Keratinocyte (primary cell): ENCODE measurements at regions not wholly inside any gene's neighbourhood (a gene's known extent, or its start where the extent isn't known, plus 50 kb on each side); places are given as distances from the start of the nearest gene placed in this dataset.

Source experiments
- DNase-seq: peaks from one replicate; pipeline ENCODE4 v3.0.0-alpha.2; 2011; ENCODE audit warnings: low read depth, missing footprints, low spot score
- FAIRE-seq: peaks from 2 replicates; lab custom pipeline; 2011; peaks lifted over from hg19 to GRCh38; lab: Jason Lieb, UNC
- H2AFZ ChIP-seq: 2 replicates; pipeline ENCODE4 v1.6.0; 2012; ENCODE audit warnings: low read length, control low read depth, inconsistent platforms; ENCODE audit not compliant: control insufficient read depth
- H3K27ac ChIP-seq: 2 replicates; pipeline ENCODE4 v1.5.1; 2011; ENCODE audit warnings: low read length; ENCODE audit not compliant: control insufficient read depth, insufficient read depth
- H3K27me3 ChIP-seq: 3 replicates; pipeline ENCODE4 v1.6.0; 2011; ENCODE audit warnings: low read length; ENCODE audit not compliant: control insufficient read depth, insufficient read depth; ENCODE audit errors: extremely low read depth
- H3K36me3 ChIP-seq, 2 experiments: 2 replicates in 1 of 2; 3 replicates in 1 of 2; pipeline ENCODE4 v1.5.1; 2011; ENCODE audit warnings: low read length in 2 of 2, mild to moderate bottlenecking in 1 of 2; ENCODE audit not compliant: control insufficient read depth in 2 of 2, insufficient read depth in 2 of 2; ENCODE audit errors: extremely low read depth in 1 of 2
- H3K4me1 ChIP-seq: 3 replicates; pipeline ENCODE4 v1.5.1; 2011; ENCODE audit warnings: low read length; ENCODE audit not compliant: control insufficient read depth, insufficient read depth; ENCODE audit errors: extremely low read depth
- H3K4me2 ChIP-seq: 3 replicates; pipeline ENCODE4 v1.6.0; 2011; ENCODE audit warnings: low read depth, low read length; ENCODE audit not compliant: control insufficient read depth, insufficient read depth; ENCODE audit errors: extremely low read depth
- H3K4me3 ChIP-seq, 3 experiments: fragments of 200-600 bp in 1 of 3; sonication (generic) in 1 of 3; 2 replicates in 2 of 3; 3 replicates in 1 of 3; pipeline ENCODE4 v1.5.1; 2011 to 2016; ENCODE audit warnings: low read length in 3 of 3, mild to moderate bottlenecking in 3 of 3, control low read depth in 2 of 3, inconsistent platforms in 1 of 3, low read depth in 1 of 3, mixed read lengths in 1 of 3, mixed run types in 1 of 3, moderate library complexity in 1 of 3; ENCODE audit not compliant: control insufficient read depth in 2 of 3, insufficient read depth in 2 of 3; ENCODE audit errors: extremely low read depth in 1 of 3
- H3K79me2 ChIP-seq: 2 replicates; pipeline ENCODE4 v1.6.0; 2012; ENCODE audit warnings: low read length; ENCODE audit not compliant: control insufficient read depth, insufficient read depth
- H3K9ac ChIP-seq: 3 replicates; pipeline ENCODE4 v1.6.0; 2011; ENCODE audit warnings: low read length; ENCODE audit not compliant: control insufficient read depth, insufficient read depth; ENCODE audit errors: extremely low read depth
- H3K9me1 ChIP-seq: 3 replicates; pipeline ENCODE4 v1.6.0; 2011; ENCODE audit warnings: low read length; ENCODE audit not compliant: control insufficient read depth, insufficient read depth; ENCODE audit errors: extremely low read depth
- H3K9me3 ChIP-seq: 2 replicates; pipeline ENCODE4 v1.5.1; 2012; ENCODE audit warnings: low read depth, low read length; ENCODE audit not compliant: control insufficient read depth
- H4K20me1 ChIP-seq: 3 replicates; pipeline ENCODE4 v1.6.0; 2011; ENCODE audit warnings: low read length; ENCODE audit not compliant: control insufficient read depth, insufficient read depth; ENCODE audit errors: extremely low read depth
- EZH2 ChIP-seq: IDR thresholded peaks from one replicate; pipeline ENCODE4 v1.6.1; 2012; ENCODE audit warnings: inconsistent platforms, mild to moderate bottlenecking, low read length, moderate library complexity
- dilution Hi-C: fragments of 300-500 bp; cut with MboI; formaldehyde crosslinking; loops from one replicate; pipeline ENCODE4 v1.7.0; 2020; ENCODE audit warnings: low sequenced_read_pairs; ENCODE audit not compliant: extremely low pct_ligation_motif_present
- TF ChIP-seq, protein P1 (sequence below), 3 experiments: IDR thresholded peaks in 1 of 3; conservative IDR thresholded peaks in 1 of 3; optimal IDR thresholded peaks in 1 of 3; 2 replicates in 2 of 3; 3 replicates in 1 of 3; pipeline versions ENCODE3 to v1.5.1; 2011; ENCODE audit warnings: low read length in 3 of 3, mild to moderate bottlenecking in 3 of 3, moderate library complexity in 2 of 3, control low read depth in 1 of 3, inconsistent platforms in 1 of 3; ENCODE audit not compliant: insufficient read depth in 2 of 3; ENCODE audit errors: extremely low read depth in 1 of 3

DNA sequence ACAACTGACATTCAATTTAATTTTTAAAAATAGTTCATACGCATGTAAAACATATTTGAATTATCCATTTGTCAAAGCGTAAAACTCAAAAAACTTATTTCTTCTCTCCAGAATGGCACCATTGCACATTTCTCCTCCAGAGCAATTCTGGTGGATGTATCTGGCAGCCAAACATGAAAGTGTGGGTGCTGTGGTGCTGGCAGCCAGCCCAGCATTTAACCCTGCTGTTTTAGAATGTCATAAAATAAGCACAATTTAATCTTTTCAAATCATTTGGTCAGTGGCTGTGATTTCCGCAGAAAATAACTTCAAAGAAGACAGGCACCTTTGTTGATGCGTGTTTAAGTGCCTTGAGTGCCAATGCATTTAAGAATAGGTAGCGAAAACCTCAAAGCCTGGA, 302.7 kb upstream of the MEOX2 start:
- H3K27ac ChIP-seq, result no peak overlapping the region
- no peak overlapping the region for H3K9ac ChIP-seq
- TF ChIP-seq EZH2, result no peak
- TF ChIP-seq, protein P1, sequence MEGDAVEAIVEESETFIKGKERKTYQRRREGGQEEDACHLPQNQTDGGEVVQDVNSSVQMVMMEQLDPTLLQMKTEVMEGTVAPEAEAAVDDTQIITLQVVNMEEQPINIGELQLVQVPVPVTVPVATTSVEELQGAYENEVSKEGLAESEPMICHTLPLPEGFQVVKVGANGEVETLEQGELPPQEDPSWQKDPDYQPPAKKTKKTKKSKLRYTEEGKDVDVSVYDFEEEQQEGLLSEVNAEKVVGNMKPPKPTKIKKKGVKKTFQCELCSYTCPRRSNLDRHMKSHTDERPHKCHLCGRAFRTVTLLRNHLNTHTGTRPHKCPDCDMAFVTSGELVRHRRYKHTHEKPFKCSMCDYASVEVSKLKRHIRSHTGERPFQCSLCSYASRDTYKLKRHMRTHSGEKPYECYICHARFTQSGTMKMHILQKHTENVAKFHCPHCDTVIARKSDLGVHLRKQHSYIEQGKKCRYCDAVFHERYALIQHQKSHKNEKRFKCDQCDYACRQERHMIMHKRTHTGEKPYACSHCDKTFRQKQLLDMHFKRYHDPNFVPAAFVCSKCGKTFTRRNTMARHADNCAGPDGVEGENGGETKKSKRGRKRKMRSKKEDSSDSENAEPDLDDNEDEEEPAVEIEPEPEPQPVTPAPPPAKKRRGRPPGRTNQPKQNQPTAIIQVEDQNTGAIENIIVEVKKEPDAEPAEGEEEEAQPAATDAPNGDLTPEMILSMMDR (optimal IDR thresholded peaks at IDR 0.05 in 1 of 3, IDR thresholded peaks at IDR 0.05 in 1 of 3, conservative IDR thresholded peaks at IDR 0.05 in 1 of 3; ENCODE audit: extremely low read depth in 1 of 3, insufficient read depth in 2 of 3, low read length in 3 of 3), result no peak
- H3K4me3 ChIP-seq, result no peak overlapping the region
- no peak for FAIRE-seq
- dilution Hi-C loops, result no loop called here
- H3K27me3 ChIP-seq, result no peaks in the 10 kb centered on the region
- no peaks in the 10 kb centered on the region for H4K20me1 ChIP-seq
- no peak overlapping the region for H2AFZ ChIP-seq
- no peak overlapping the region for H3K4me2 ChIP-seq
- no peaks in the 10 kb centered on the region for H3K9me1 ChIP-seq
- DNase-seq, result no peak
- no peaks in the 10 kb centered on the region for H3K4me1 ChIP-seq
- no peaks in the 10 kb centered on the region for H3K36me3 ChIP-seq
- H3K9me3 ChIP-seq, result no peaks in the 10 kb centered on the region
- no peaks in the 10 kb centered on the region for H3K79me2 ChIP-seq

DNA sequence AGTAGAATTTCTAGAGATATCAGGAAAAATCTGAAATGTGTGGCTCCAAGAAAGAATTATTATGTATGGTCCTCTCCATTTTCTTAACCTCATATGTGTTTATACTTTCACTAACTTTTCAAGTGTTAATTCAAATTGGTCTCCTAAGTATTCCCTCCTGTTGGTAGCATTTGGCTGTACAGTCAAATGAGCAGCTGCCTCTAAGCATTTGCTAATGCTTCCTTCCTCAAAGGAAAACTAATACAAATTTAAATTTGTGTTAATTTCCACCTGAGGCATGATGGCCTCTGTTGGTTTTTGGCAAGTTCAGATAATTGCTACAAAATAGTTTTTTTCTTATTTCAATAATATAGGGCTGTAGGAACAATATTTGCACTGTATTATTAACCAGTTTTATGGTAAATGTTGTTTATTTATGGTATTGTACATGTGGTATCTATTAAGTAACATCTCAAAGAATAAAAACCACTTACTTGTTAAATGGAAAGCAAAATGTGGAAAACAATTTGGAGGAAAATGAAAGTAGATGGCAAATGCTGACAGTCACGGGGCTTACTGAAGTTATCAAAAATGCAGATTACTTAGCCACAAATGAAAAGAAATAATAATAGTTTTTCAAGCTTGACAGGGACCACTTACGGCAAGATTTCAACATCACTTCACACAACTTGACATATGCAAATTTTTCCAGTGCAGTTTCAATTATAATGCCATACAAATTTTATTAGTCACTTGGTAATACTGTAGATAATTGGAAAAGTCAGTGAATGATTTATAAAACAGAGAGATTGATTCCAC, 299.3 kb upstream of the MEOX2 start:
- TF ChIP-seq EZH2, result no peak
- TF ChIP-seq, protein P1 (optimal IDR thresholded peaks at IDR 0.05 in 1 of 3, IDR thresholded peaks at IDR 0.05 in 1 of 3, conservative IDR thresholded peaks at IDR 0.05 in 1 of 3; ENCODE audit: extremely low read depth in 1 of 3, insufficient read depth in 2 of 3, low read length in 3 of 3), result no peak
- Histone ChIP-seq H3K27ac (no peak overlapping the region), H2AFZ (no peak overlapping the region), H4K20me1 (no peaks in the 10 kb centered on the region), H3K36me3 (no peaks in the 10 kb centered on the region), H3K79me2 (no peaks in the 10 kb centered on the region), H3K4me2 (no peak overlapping the region), H3K4me3 (no peak overlapping the region), H3K9ac (no peak overlapping the region), H3K27me3 (no peaks in the 10 kb centered on the region), H3K4me1 (no peaks in the 10 kb centered on the region), H3K9me1 (no peaks in the 10 kb centered on the region), H3K9me3 (no peaks in the 10 kb centered on the region)
- no peak for FAIRE-seq
- dilution Hi-C loops, result no loop called here
- no peak for DNase-seq
